HepG2 (cell line): ENCODE measurements at regions not wholly inside any gene's neighbourhood (a gene's known extent, or its start where the extent isn't known, plus 50 kb on each side); places are given as distances from the start of the nearest gene placed in this dataset.

Experiments
- ATAC-seq: fragments of 200-7000 bp; cut with Tn5 transposase; 3 replicates; pipeline ENCODE4 v1.9.1; 2020; ENCODE audit warnings: mild to moderate bottlenecking, moderate library complexity
- BruUV-seq: library from RNA; stranded (reverse); fragments of 400-500 nt; replicated peaks from 2 replicates; lab custom pipeline; 2021; lab: Mats Ljungman, UMichigan
- CTCF ChIA-PET: fragments of 300-600 bp; formaldehyde crosslinking; extraction: SDS; loops from one replicate; lab custom pipeline; 2021; ENCODE audit warnings: low total read pairs, inconsistent platforms, low intra/inter-chr PET ratio; lab: Yijun Ruan, JAX
- POLR2A ChIA-PET: fragments of 350-600 bp; sonication (Branson Sonifier 250); formaldehyde crosslinking; loops from one replicate; lab custom pipeline; 2020; ENCODE audit warnings: antibody characterized with exemption, inconsistent platforms; lab: Yijun Ruan, JAX
- DNase-seq: peaks from one replicate; pipeline ENCODE4 v3.0.0-alpha.2; 2015; ENCODE audit warnings: low spot score
- FAIRE-seq: peaks from 3 replicates; lab custom pipeline; 2011; peaks lifted over from hg19 to GRCh38; lab: Jason Lieb, UNC
- H2AFZ ChIP-seq: one replicate; pipeline ENCODE4 v1.6.1; 2011; ENCODE audit warnings: low read length, inconsistent platforms
- H3K27ac ChIP-seq: fragments of 300-600 bp; 3 replicates; pipeline ENCODE4 v1.8.0; 2011; ENCODE audit warnings: mixed run types, mild to moderate bottlenecking, mixed read lengths, low read length, inconsistent platforms; ENCODE audit not compliant: insufficient read depth; ENCODE audit errors: extremely low read length
- H3K27me3 ChIP-seq, 2 experiments: fragments of 200-600 bp in 1 of 2; 2 replicates in 1 of 2; 3 replicates in 1 of 2; pipeline versions ENCODE4 v1.6.0 to v1.8.0; 2011; ENCODE audit warnings: low read length in 2 of 2, mild to moderate bottlenecking in 2 of 2, moderate library complexity in 2 of 2, inconsistent platforms in 1 of 2; ENCODE audit not compliant: insufficient read depth in 2 of 2, control insufficient read depth in 1 of 2
- H3K36me3 ChIP-seq, 2 experiments: fragments of 200-600 bp in 1 of 2; replicated peaks in 1 of 2; 2 replicates in 1 of 2; 3 replicates in 1 of 2; pipeline versions ENCODE4 v1.5.1 to v1.8.0; 2011; ENCODE audit warnings: low read length in 2 of 2, inconsistent platforms in 1 of 2; ENCODE audit not compliant: insufficient read depth in 2 of 2, control insufficient read depth in 1 of 2
- H3K4me1 ChIP-seq: 2 replicates; pipeline ENCODE4 v1.5.1; 2012; ENCODE audit warnings: low read length, inconsistent platforms; ENCODE audit not compliant: insufficient read depth
- H3K4me2 ChIP-seq: 2 replicates; pipeline ENCODE4 v1.6.0; 2011; ENCODE audit warnings: low read depth, low read length, inconsistent platforms
- H3K4me3 ChIP-seq, 3 experiments: fragments of 200-600 bp in 1 of 3; sonication (generic), shearing (Covaris generic) in 1 of 3; replicated peaks in 1 of 3; 2 replicates each; pipeline ENCODE4 v1.5.1; 2011 to 2016; ENCODE audit warnings: low read length in 3 of 3, inconsistent platforms in 2 of 3, low read depth in 2 of 3, mild to moderate bottlenecking in 2 of 3, control low read depth in 1 of 3, mixed read lengths in 1 of 3; ENCODE audit not compliant: insufficient read depth in 1 of 3
- H3K79me2 ChIP-seq: one replicate; pipeline ENCODE4 v1.6.1; 2011; ENCODE audit warnings: low read length, inconsistent platforms; ENCODE audit not compliant: insufficient read depth
- H3K9ac ChIP-seq: 2 replicates; pipeline ENCODE4 v1.6.0; 2011; ENCODE audit warnings: mild to moderate bottlenecking, low read depth, low read length, inconsistent platforms; ENCODE audit not compliant: insufficient read depth
- H3K9me3 ChIP-seq: 2 replicates; pipeline ENCODE4 v1.5.1; 2012; ENCODE audit warnings: mild to moderate bottlenecking, low read length
- H4K20me1 ChIP-seq: 2 replicates; pipeline ENCODE4 v1.6.0; 2011; ENCODE audit warnings: inconsistent platforms, mild to moderate bottlenecking, low read length, moderate library complexity; ENCODE audit not compliant: insufficient read depth
- FLYWCH1 ChIP-seq: sonication (generic); formaldehyde crosslinking; IDR thresholded peaks from 2 replicates; pipeline ENCODE4 v1.8.1; 2023; ENCODE audit warnings: mild to moderate bottlenecking, missing genetic modification reagents
- FOXM1 ChIP-seq: sonication (generic); formaldehyde crosslinking; IDR thresholded peaks from 2 replicates; pipeline ENCODE4 v1.5.0; 2020; ENCODE audit warnings: missing genetic modification reagents
- IRX3 ChIP-seq: sonication (generic); formaldehyde crosslinking; IDR thresholded peaks from 2 replicates; pipeline ENCODE4 v1.8.1; 2023; ENCODE audit warnings: mild to moderate bottlenecking, low read depth, missing genetic modification reagents, borderline replicate concordance
- RFXAP ChIP-seq: sonication (generic); formaldehyde crosslinking; IDR thresholded peaks from 2 replicates; pipeline ENCODE4 v1.4.0; 2020; ENCODE audit warnings: missing genetic modification reagents, borderline replicate concordance
- WIZ ChIP-seq: sonication (generic); formaldehyde crosslinking; IDR thresholded peaks from 2 replicates; pipeline ENCODE4 v1.5.1; 2020; ENCODE audit warnings: mild to moderate bottlenecking, missing genetic modification reagents
- ZNF484 ChIP-seq: sonication (generic); formaldehyde crosslinking; IDR thresholded peaks from 2 replicates; pipeline ENCODE4 v1.5.1; 2020; ENCODE audit warnings: mild to moderate bottlenecking, low read depth, missing genetic modification reagents, borderline replicate concordance
- ZNF619 ChIP-seq: sonication (generic); formaldehyde crosslinking; IDR thresholded peaks from 2 replicates; pipeline ENCODE4 v1.4.0; 2020; ENCODE audit warnings: mild to moderate bottlenecking, missing genetic modification reagents
- ZNF766 ChIP-seq: sonication (generic); formaldehyde crosslinking; IDR thresholded peaks from 2 replicates; pipeline ENCODE4 v1.5.0; 2020; ENCODE audit warnings: missing genetic modification reagents, borderline replicate concordance
- ZNF777 ChIP-seq: sonication (generic); formaldehyde crosslinking; IDR thresholded peaks from 2 replicates; pipeline ENCODE4 v1.4.0; 2020; ENCODE audit warnings: missing genetic modification reagents
- WGBS: methylation state at CpG from one replicate; pipeline ENCODE4 v1.1.6; 2017; ENCODE audit warnings: low lambda C conversion rate; 5-methylcytosine and 5-hydroxymethylcytosine counted together
- in situ Hi-C: cut with HindIII; loops from 2 replicates; pipeline ENCODE4 v1.10.0; 2017; ENCODE audit warnings: low pct_unique_long_range_greater_than_20kb; ENCODE audit not compliant: extremely low pct_ligation_motif_present
- intact Hi-C: fragments of 100-400 bp; cut with micrococcal nuclease; formaldehyde crosslinking; loops from one replicate; pipeline ENCODE4 v1.10.0; 2022; ENCODE audit not compliant: unreplicated experiment
- TF ChIP-seq, protein P1 (sequence below): sonication (generic); formaldehyde crosslinking; IDR thresholded peaks from 2 replicates; pipeline ENCODE4 v1.4.0; 2020; ENCODE audit warnings: low read depth, mild to moderate bottlenecking, missing genetic modification reagents
- TF ChIP-seq, protein P2 (sequence below): sonication (generic); formaldehyde crosslinking; IDR thresholded peaks from 2 replicates; pipeline ENCODE4 v1.4.0; 2020; ENCODE audit warnings: mild to moderate bottlenecking, missing genetic modification reagents

DNA sequence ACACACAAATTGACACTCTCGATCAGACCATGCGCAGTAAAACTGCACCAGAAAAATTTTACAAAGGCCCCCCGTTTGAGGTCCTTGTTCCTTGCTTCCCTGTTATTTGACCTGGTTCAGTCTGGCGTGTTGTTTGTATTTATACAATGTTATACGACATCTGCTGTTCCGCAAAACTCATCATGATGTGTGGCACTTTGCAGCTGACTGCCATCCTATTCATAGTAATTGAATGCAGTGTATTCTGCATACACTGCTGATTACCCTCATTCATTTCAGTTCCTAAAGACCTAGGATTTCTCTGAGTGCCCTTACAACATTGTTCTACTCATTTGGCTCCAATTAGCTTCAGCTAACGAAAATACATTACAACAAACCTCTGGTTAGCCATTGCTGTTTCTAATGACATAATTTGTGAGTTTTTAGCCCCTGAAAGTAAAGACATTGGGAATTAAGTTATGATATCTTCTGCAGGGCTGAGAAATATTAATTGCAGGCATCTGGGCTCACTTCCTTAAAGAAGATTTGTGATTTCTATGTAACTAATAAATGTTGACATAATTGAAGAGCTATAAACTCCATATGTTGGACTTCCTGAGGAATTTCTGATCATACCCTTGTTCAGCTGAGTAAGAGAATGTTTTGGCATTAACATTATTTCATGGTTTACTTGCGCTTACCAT, 75.7 kb downstream of the C3orf38 start:
- H3K4me1 ChIP-seq: no peaks in the 10 kb centered on the region
- TF ChIP-seq FLYWCH1 (CRISPR knock-in tag) (no peak), FOXM1 (CRISPR knock-in tag) (no peak), ZNF619 (no peak), ZNF766 (CRISPR knock-in tag) (no peak), ZNF777 (CRISPR knock-in tag) (no peak), IRX3 (CRISPR knock-in tag) (no peak), RFXAP (CRISPR knock-in tag) (no peak), ZNF484 (CRISPR knock-in tag) (no peak), WIZ (CRISPR knock-in tag) (no peak)
- TF ChIP-seq, protein P1, sequence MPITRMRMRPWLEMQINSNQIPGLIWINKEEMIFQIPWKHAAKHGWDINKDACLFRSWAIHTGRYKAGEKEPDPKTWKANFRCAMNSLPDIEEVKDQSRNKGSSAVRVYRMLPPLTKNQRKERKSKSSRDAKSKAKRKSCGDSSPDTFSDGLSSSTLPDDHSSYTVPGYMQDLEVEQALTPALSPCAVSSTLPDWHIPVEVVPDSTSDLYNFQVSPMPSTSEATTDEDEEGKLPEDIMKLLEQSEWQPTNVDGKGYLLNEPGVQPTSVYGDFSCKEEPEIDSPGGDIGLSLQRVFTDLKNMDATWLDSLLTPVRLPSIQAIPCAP (CRISPR knock-in tag): no peak
- TF ChIP-seq, protein P2, sequence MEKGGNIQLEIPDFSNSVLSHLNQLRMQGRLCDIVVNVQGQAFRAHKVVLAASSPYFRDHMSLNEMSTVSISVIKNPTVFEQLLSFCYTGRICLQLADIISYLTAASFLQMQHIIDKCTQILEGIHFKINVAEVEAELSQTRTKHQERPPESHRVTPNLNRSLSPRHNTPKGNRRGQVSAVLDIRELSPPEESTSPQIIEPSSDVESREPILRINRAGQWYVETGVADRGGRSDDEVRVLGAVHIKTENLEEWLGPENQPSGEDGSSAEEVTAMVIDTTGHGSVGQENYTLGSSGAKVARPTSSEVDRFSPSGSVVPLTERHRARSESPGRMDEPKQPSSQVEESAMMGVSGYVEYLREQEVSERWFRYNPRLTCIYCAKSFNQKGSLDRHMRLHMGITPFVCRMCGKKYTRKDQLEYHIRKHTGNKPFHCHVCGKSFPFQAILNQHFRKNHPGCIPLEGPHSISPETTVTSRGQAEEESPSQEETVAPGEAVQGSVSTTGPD (CRISPR knock-in tag): no peak
- no peaks in the 10 kb centered on the region for H3K79me2 ChIP-seq
- no peak overlapping the region for H3K27ac ChIP-seq
- H2AFZ ChIP-seq: no peak overlapping the region
- in situ Hi-C loops (no loop called here), intact Hi-C loops (no loop called here)
- no peaks in the 10 kb centered on the region for H3K9me3 ChIP-seq
- no TSS peak for BruUV-seq
- no peak for FAIRE-seq
- H3K9ac ChIP-seq: no peak overlapping the region
- no peak for ATAC-seq
- no peaks in the 10 kb centered on the region for H3K36me3 ChIP-seq
- POLR2A ChIA-PET: no interaction called here
- DNase-seq: no peak
- H3K4me3 ChIP-seq: no peak overlapping the region
- 53% methylated on average over 8 of the region's 8 CpGs for WGBS
- CTCF ChIA-PET: no interaction called here
- H4K20me1 ChIP-seq: no peaks in the 10 kb centered on the region
- H3K4me2 ChIP-seq: no peak overlapping the region
- H3K27me3 ChIP-seq: no peaks in the 10 kb centered on the region
